CD4-positive, alpha-beta T cell treated with Interleukin-10 for 1 hour (primary cell): ENCODE measurements at regions not wholly inside any gene's neighbourhood (a gene's known extent, or its start where the extent isn't known, plus 50 kb on each side); places are given as distances from the start of the nearest gene placed in this dataset.
"Not testable (repeated sequence)": the region's sequence is repeated elsewhere in the genome, so short reads cannot be mapped to it uniquely, and the experiment has no call there.

ENCODE experiments used
- DNase-seq: peaks from one replicate; pipeline ENCODE4 v3.0.0-alpha.2; 2020

- DNase-seq, result no peak
Observed at GRCh38 chr1:238329671-238330070, 438.9 kb upstream of the ZP4 start.

GRCh38 chr1:238327033-238327432 lies 436.3 kb upstream of the ZP4 start:
- DNase-seq, result not testable (repeated sequence)

DNA sequence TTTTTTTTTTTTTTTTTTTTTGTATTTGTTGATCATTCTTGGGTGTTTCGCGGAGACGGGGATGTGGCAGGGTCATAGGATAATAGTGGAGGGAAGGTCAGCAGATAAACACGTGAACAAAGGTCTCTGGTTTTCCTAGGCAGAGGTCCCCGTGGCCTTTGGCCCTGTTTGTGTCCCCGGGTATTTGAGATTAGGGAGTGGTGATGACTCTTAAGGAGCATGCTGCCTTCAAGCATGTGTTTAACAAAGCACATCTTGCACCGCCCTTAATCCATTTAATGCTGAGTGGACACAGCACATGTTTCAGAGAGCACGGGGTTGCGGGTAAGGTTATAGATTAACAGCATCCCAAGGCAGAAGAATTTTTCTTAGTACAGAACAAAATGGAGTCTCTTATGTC lies 435.8 kb upstream of the ZP4 start:
- DNase-seq, result not testable (repeated sequence)

GRCh38 chr1:238324211-238324864 lies 433.6 kb upstream of the ZP4 start:
- DNase-seq, result no peak

GRCh38 chr1:238323490-238323889 lies 432.8 kb upstream of the ZP4 start:
- no peak for DNase-seq

DNA sequence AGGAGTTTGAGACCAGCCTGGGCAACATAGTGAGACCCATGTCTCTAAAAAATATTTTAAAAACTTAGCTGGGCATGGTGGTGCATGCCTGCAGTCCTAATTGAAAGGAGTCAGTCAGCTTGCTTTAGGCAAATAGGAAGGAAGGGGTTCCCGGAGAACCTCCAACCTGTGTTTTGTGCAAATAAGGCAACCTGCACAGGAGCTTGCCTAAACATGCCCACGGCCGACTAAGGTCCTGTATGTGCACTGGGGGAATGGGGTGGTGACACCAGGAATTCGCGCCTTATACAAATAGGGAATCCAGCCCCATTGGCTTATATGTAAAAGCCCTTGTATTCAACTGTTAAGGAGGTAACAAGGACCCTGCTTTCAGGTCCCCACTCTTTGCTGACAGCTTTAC lies 429.2 kb upstream of the ZP4 start:
- no peak for DNase-seq

GRCh38 chr1:238318294-238319110 lies 427.8 kb upstream of the ZP4 start:
- no peak for DNase-seq

- DNase-seq, result no peak
Observed at GRCh38 chr1:238312969-238313368, 422.2 kb upstream of the ZP4 start.

- no peak for DNase-seq
Observed at GRCh38 chr1:238306411-238306810, 415.7 kb upstream of the ZP4 start.

GRCh38 chr1:238302646-238303045 lies 411.9 kb upstream of the ZP4 start:
- DNase-seq, result no peak

- no peak for DNase-seq
Observed at GRCh38 chr1:238296371-238296770, 405.6 kb upstream of the ZP4 start.

- DNase-seq, result no peak
Observed at GRCh38 chr1:238293075-238293474, 402.4 kb upstream of the ZP4 start.

- no peak for DNase-seq
Observed at GRCh38 chr1:238281418-238281817, 390.7 kb upstream of the ZP4 start.

GRCh38 chr1:238279694-238280380 lies 389.1 kb upstream of the ZP4 start:
- DNase-seq, result no peak

DNA sequence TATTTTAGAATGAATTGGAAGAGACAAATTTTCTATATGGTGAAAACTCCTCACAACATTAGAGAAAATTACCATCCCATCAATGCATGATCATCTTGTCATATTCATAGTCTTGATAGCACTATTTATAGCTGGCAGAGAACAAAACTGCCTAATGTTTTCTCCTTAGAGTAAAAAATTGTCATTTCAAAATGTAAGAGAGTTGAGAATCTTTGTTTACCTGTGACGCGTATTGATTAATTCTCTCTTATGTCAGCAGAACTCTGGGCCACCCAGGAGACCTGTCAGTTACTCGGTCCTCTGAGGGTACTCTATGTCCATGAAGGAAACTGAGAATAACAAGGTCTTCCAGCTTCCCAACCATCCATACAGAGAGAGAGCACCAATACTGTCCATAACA lies 381.4 kb upstream of the ZP4 start:
- no peak for DNase-seq

DNA sequence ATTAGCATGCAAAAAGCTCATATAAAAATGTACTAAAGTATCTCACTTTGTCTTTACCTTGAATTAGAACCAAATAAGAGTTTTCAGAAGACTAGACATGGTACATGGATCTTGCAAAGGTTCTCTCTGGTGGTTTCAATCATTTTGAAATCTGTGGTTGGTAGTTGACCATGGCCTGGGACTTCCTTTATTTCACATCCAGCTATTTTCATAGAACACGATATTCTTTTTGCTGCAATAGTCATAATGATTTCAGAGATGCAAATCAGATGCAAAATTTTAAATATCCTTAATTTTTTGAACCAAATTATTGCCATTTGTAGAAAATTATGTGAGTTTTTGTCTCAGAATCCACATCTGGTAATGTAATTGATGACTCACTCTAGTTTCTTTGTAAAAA lies 375.1 kb upstream of the ZP4 start:
- DNase-seq, result no peak

DNA sequence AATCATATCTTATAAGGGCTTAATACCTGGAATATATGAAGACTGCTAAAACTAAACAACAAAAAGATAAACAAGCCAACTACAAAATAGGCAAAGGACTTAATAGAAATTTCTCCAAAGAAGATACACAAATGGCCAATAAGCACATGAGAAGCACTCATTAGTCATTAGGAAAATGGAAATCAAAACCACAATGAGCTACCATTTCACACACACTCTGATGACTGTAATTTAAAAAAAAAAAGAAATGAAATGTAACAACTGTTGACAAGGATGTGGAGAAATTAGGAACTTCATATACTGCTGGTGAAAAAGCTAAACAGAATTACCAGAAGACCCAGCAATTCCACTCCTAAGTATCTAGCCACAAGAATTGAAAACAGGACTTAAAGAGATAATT lies 374.2 kb upstream of the ZP4 start:
- no peak for DNase-seq

DNA sequence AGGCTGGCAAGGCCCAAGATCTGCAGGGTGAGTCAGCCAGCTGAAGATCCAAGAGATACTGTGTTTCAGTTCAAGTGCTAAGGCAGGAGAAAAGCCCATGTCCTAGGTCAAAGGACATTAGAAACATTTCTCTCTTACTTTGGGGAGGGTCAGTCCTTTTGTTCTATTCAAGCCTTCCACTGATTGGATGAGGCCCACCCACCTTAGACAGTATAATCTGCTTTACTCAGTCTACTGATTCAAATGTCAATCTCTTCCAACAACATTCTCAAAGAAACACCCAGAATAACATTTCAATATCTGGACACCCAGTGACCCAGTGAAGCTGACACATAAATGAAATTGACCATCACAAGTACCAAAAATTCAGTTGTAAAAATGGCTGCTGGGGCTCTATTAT lies 367.8 kb upstream of the ZP4 start:
- DNase-seq, result no peak

DNA sequence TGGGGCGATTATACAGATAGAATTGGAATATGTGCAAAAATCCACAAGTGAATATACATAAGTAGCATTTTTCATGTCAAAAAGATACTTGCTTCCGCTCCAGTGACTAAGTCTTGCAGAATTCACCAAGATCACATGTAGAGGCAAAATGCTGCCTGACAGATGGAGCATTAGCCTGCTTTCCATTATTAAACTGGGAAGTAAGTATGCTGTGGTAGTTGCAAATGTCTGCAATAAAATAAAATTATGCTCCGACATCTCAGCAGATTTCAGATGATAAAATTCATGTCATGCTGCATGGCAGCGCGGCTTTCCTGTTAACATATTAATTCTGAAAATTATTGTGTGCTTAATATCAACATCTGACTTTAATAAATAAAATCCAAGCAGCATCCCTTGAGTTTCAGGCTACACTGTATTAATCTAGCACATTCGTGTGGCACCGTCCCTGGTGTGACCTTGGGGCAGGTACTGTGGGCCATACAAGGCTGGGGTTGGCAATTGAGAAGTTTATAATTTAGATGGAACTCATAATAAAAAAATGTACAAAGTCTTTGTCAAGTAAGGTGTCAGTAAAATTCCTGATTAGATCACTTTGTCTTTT lies 366.4 kb upstream of the ZP4 start:
- DNase-seq, result no peak

- DNase-seq, result no peak
Observed at GRCh38 chr1:238254935-238255334, 364.2 kb upstream of the ZP4 start.

- DNase-seq, result peak; percentile 8
Observed at GRCh38 chr1:238252033-238252802, 361.5 kb upstream of the ZP4 start.

- no peak for DNase-seq
Observed at GRCh38 chr1:238248356-238248755, 357.6 kb upstream of the ZP4 start.

- DNase-seq, result no peak
Observed at GRCh38 chr1:238242181-238242580, 351.5 kb upstream of the ZP4 start.
